A673 (cell line): ENCODE measurements at regions not wholly inside any gene's neighbourhood (a gene's known extent, or its start where the extent isn't known, plus 50 kb on each side); places are given as distances from the start of the nearest gene placed in this dataset.

Experiments
- BruUV-seq: library from RNA; stranded (reverse); fragments of 400-500 nt; replicated peaks from 2 replicates; lab custom pipeline; 2021; lab: Mats Ljungman, UMichigan
- CTCF ChIA-PET: fragments of 300-600 bp; sonication (Branson Sonifier 250); formaldehyde crosslinking; loops from one replicate; lab custom pipeline; 2022; ENCODE audit warnings: antibody characterized with exemption; lab: Charles Lee
- POLR2A ChIA-PET: fragments of 300-600 bp; sonication (Branson Sonifier 250); formaldehyde crosslinking; loops from one replicate; lab custom pipeline; 2022; ENCODE audit warnings: antibody characterized with exemption; ENCODE audit not compliant: low non-redundant PET; lab: Charles Lee
- DNase-seq: peaks from one replicate; pipeline ENCODE4 v3.0.0-alpha.2; 2015; ENCODE audit warnings: low spot score
- H3K27ac ChIP-seq: fragments of 200-600 bp; sonication (generic); 2 replicates; pipeline ENCODE4 v1.5.1; 2016; ENCODE audit warnings: mixed run types, low read depth, mild to moderate bottlenecking, mixed read lengths, antibody characterized with exemption, low read length; ENCODE audit not compliant: poor library complexity, severe bottlenecking
- H3K27me3 ChIP-seq: fragments of 200-600 bp; sonication (generic); replicated peaks from 2 replicates; pipeline ENCODE4 v1.6.1; 2017; ENCODE audit warnings: mixed run types, low read depth, mild to moderate bottlenecking, mixed read lengths, antibody characterized with exemption, low read length; ENCODE audit not compliant: insufficient read depth, poor library complexity
- H3K36me3 ChIP-seq: fragments of 200-600 bp; sonication (generic); 2 replicates; pipeline ENCODE4 v1.6.1; 2016; ENCODE audit warnings: mixed run types, mild to moderate bottlenecking, mixed read lengths, antibody characterized with exemption, low read length; ENCODE audit not compliant: insufficient read depth, poor library complexity, severe bottlenecking
- H3K4me1 ChIP-seq: fragments of 200-600 bp; sonication (generic); 2 replicates; pipeline ENCODE4 v1.6.1; 2017; ENCODE audit warnings: mixed run types, mild to moderate bottlenecking, mixed read lengths, antibody characterized with exemption, low read length; ENCODE audit not compliant: insufficient read depth, poor library complexity, severe bottlenecking
- H3K4me3 ChIP-seq: fragments of 200-600 bp; sonication (generic); 2 replicates; pipeline ENCODE4 v1.5.1; 2016; ENCODE audit warnings: low read depth, mixed run types, mild to moderate bottlenecking, mixed read lengths, low read length; ENCODE audit not compliant: poor library complexity, severe bottlenecking
- H3K9me3 ChIP-seq: fragments of 200-600 bp; sonication (generic); 2 replicates; pipeline ENCODE4 v1.6.1; 2016; ENCODE audit warnings: mixed run types, low read depth, mild to moderate bottlenecking, mixed read lengths, antibody characterized with exemption, low read length; ENCODE audit not compliant: poor library complexity, severe bottlenecking
- EZH2 ChIP-seq: fragments of 200-600 bp; sonication (generic); IDR thresholded peaks from 2 replicates; pipeline ENCODE4 v1.6.1; 2017; ENCODE audit warnings: borderline replicate concordance, low read depth, mild to moderate bottlenecking, mixed read lengths, antibody characterized with exemption, low read length; ENCODE audit not compliant: poor library complexity, severe bottlenecking
- intact Hi-C: fragments of 100-400 bp; cut with micrococcal nuclease; formaldehyde crosslinking; loops from one replicate; pipeline ENCODE4 v1.10.0; 2022; ENCODE audit not compliant: unreplicated experiment
- TF ChIP-seq, protein P1 (sequence below): fragments of 300-800, 200-600 bp; sonication (generic); conservative IDR thresholded peaks from 2 replicates; pipeline ENCODE4 v1.5.1; 2017; ENCODE audit warnings: low read depth, mild to moderate bottlenecking, antibody characterized with exemption, low read length, moderate library complexity, mixed read lengths

DNA sequence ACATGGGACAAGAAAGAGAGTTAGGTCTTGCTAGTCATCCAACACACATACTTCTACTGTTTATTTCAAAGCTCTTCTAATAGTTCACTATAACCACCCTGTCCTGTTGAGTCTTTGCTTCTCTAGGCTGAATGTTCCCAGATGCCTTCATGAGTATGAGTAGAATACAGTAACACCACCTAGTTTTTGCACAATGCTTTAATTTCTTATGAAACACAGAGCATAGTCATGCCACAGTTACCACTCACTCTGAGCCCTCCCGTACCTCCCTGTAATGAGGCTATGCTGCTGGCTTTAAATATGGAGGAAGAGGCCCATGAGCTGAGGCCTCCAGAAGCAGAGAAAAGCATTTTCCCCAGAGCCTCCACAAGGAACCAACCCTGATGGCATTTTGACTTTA lies 75.0 kb upstream of the SLC1A3 start:
- Histone ChIP-seq H3K9me3 (no peaks in the 10 kb centered on the region), H3K27ac (no peak overlapping the region), H3K27me3 (no peaks in the 10 kb centered on the region), H3K4me1 (no peaks in the 10 kb centered on the region), H3K36me3 (no peaks in the 10 kb centered on the region), H3K4me3 (no peak overlapping the region)
- intact Hi-C loops, result no loop called here
- ChIA-PET CTCF (no interaction called here), POLR2A (no interaction called here)
- TF ChIP-seq EZH2, result no peak
- TF ChIP-seq, protein P1, sequence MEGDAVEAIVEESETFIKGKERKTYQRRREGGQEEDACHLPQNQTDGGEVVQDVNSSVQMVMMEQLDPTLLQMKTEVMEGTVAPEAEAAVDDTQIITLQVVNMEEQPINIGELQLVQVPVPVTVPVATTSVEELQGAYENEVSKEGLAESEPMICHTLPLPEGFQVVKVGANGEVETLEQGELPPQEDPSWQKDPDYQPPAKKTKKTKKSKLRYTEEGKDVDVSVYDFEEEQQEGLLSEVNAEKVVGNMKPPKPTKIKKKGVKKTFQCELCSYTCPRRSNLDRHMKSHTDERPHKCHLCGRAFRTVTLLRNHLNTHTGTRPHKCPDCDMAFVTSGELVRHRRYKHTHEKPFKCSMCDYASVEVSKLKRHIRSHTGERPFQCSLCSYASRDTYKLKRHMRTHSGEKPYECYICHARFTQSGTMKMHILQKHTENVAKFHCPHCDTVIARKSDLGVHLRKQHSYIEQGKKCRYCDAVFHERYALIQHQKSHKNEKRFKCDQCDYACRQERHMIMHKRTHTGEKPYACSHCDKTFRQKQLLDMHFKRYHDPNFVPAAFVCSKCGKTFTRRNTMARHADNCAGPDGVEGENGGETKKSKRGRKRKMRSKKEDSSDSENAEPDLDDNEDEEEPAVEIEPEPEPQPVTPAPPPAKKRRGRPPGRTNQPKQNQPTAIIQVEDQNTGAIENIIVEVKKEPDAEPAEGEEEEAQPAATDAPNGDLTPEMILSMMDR, result no peak
- DNase-seq, result no peak
- no TSS peak for BruUV-seq

DNA sequence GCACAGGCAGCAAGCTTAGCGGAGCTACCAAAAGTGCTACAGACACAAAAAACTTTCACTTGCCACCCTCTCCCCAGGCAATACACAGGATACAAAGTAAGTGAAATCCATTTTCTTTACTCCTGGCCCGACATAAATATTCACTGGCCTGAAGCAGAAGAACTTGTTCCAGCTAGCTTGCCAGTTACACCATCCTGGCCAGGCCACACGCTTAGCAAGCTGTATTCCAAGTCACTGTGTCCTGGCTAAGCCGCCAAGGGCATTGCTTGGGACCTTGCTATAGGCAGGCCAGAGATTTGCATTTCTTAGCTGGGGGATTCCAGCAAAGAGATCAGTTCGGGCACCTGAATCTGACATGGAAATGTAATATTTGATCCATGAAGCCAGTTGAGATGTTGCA lies 71.0 kb upstream of the SLC1A3 start:
- intact Hi-C loops, result no loop called here
- H3K4me1 ChIP-seq, result no peaks in the 10 kb centered on the region
- no peak overlapping the region for H3K4me3 ChIP-seq
- H3K27ac ChIP-seq, result no peak overlapping the region
- H3K36me3 ChIP-seq, result no peaks in the 10 kb centered on the region
- POLR2A ChIA-PET, result no interaction called here
- DNase-seq, result no peak
- CTCF ChIA-PET, result no interaction called here
- H3K9me3 ChIP-seq, result no peaks in the 10 kb centered on the region
- no peaks in the 10 kb centered on the region for H3K27me3 ChIP-seq
- TF ChIP-seq, protein P1, result no peak
- no peak for TF ChIP-seq EZH2
- BruUV-seq, result no TSS peak

DNA sequence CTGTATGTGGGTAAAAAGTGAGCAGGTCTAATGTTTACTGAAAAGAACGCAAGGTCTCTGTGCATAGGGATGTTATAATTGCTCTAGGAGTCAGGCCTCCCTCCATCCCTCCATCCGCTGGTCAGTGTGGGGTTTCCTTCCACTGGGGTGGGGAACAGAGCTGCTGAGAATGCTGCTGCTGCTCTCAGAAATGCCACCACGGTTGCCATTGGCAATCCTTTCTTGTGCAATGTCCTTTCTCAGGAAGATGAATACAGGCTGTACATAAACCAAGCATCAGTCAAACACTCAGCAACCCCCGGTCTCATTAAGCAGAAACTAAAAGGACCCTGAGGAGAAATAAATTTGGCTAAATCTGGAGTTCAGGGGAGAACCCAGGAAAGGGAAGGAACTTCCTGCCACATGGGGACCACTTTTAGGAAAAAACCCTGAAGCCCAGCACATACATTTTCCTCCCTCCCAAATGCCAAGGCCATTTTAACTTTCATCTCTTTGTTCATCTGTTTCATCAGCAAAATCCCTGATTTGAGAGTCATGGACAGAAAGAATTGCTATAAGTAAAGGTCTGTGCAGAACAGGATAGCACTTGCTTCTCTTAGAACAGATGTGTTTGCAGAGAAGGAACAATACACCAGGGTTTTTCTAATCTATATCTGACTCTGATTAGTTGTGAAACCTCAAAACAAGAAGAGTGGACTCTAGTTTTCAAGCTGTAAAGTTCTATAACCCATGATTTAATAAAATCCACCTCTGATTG lies 70.4 kb upstream of the SLC1A3 start:
- H3K4me1 ChIP-seq, result no peaks in the 10 kb centered on the region
- H3K4me3 ChIP-seq, result no peak overlapping the region
- ChIA-PET POLR2A (no interaction called here), CTCF (no interaction called here)
- no peaks in the 10 kb centered on the region for H3K27me3 ChIP-seq
- intact Hi-C loops, result no loop called here
- no peak for TF ChIP-seq EZH2
- TF ChIP-seq, protein P1, result no peak
- H3K9me3 ChIP-seq, result no peaks in the 10 kb centered on the region
- DNase-seq, result no peak
- H3K27ac ChIP-seq, result no peak overlapping the region
- no TSS peak for BruUV-seq
- no peaks in the 10 kb centered on the region for H3K36me3 ChIP-seq
